HL-60 (cell line): ENCODE measurements at regions not wholly inside any gene's neighbourhood (a gene's known extent, or its start where the extent isn't known, plus 50 kb on each side); places are given as distances from the start of the nearest gene placed in this dataset.

Experiments
- DNase-seq, 2 experiments: peaks; one replicate each; pipeline ENCODE4 v3.0.0-alpha.2; 2010 to 2020; ENCODE audit warnings: low read depth in 1 of 2, low spot score in 1 of 2
- H3K27ac ChIP-seq: fragments of 250-450 bp; sonication (Bioruptor Pico); replicated peaks from 2 replicates; pipeline ENCODE4 v1.5.1; 2020; ENCODE audit warnings: mild to moderate bottlenecking, moderate library complexity
- H3K27me3 ChIP-seq: fragments of 250-450 bp; sonication (Bioruptor Pico); 2 replicates; pipeline ENCODE4 v1.5.1; 2021; ENCODE audit warnings: mild to moderate bottlenecking, moderate library complexity; ENCODE audit not compliant: insufficient read depth, poor library complexity, severe bottlenecking
- H3K4me3 ChIP-seq: replicated peaks from 2 replicates; pipeline ENCODE4 v1.5.1; 2011; ENCODE audit warnings: mild to moderate bottlenecking, control low read depth, low read length; ENCODE audit not compliant: insufficient read depth
- GABPA ChIP-seq: IDR thresholded peaks from 2 replicates; pipeline ENCODE4 v1.6.1; 2012; ENCODE audit warnings: low read depth
- POLR2AphosphoS5 ChIP-seq: IDR thresholded peaks from 2 replicates; pipeline ENCODE4 v1.6.1; 2012; ENCODE audit warnings: low read depth
- SPI1 ChIP-seq: IDR thresholded peaks from 2 replicates; pipeline ENCODE4 v1.6.1; 2012; ENCODE audit warnings: low read depth, mild to moderate bottlenecking, borderline replicate concordance
- TF ChIP-seq, protein P1 (sequence below): IDR thresholded peaks from one replicate; pipeline ENCODE4 v1.5.1; 2011; ENCODE audit warnings: low read length, control low read depth, inconsistent platforms; ENCODE audit not compliant: insufficient read depth
- TF ChIP-seq, protein P2 (sequence below): IDR thresholded peaks from 2 replicates; pipeline ENCODE4 v1.6.1; 2012; ENCODE audit warnings: low read depth; ENCODE audit not compliant: insufficient replicate concordance

DNA sequence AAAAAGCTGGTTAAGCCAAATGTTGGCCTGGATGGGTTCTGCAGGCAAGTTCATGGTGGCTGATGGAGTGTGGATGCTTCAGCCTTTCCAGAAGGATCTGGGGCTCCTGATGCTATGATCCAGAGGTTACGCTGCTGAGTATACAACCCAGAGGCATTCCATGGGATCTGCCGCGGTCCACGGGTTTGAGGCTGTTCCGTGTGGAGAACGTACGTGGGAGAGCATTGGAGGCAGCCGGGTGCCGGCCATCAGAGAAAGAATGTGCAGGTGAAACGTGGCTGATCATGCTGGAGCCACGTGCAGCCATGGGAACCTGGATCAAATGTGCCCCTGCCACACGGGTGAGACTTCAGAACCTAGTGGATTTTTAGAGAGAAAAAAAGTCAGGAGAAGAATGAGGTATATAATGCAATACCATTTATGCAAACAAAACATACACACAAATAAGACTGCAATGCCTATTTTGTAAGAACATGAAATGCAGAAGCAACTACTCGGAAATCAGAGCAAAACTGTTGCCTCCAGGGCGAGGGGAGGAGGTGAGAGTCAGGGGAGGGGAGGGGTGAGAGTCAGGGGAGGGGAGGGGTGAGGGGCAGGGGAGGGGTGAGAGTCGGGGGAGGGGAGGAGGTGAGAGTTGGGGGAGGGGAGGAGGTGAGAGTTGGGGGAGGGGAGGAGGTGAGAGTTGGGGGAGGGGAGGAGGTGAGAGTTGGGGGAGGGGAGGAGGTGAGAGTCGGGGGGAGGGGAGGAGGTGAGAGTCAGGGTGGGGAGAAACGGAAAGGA lies 116.5 kb upstream of the C1orf174 start:
- TF ChIP-seq SPI1 (no peak), GABPA (no peak), POLR2AphosphoS5 (no peak)
- TF ChIP-seq, protein P1, sequence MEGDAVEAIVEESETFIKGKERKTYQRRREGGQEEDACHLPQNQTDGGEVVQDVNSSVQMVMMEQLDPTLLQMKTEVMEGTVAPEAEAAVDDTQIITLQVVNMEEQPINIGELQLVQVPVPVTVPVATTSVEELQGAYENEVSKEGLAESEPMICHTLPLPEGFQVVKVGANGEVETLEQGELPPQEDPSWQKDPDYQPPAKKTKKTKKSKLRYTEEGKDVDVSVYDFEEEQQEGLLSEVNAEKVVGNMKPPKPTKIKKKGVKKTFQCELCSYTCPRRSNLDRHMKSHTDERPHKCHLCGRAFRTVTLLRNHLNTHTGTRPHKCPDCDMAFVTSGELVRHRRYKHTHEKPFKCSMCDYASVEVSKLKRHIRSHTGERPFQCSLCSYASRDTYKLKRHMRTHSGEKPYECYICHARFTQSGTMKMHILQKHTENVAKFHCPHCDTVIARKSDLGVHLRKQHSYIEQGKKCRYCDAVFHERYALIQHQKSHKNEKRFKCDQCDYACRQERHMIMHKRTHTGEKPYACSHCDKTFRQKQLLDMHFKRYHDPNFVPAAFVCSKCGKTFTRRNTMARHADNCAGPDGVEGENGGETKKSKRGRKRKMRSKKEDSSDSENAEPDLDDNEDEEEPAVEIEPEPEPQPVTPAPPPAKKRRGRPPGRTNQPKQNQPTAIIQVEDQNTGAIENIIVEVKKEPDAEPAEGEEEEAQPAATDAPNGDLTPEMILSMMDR: no peak
- TF ChIP-seq, protein P2, sequence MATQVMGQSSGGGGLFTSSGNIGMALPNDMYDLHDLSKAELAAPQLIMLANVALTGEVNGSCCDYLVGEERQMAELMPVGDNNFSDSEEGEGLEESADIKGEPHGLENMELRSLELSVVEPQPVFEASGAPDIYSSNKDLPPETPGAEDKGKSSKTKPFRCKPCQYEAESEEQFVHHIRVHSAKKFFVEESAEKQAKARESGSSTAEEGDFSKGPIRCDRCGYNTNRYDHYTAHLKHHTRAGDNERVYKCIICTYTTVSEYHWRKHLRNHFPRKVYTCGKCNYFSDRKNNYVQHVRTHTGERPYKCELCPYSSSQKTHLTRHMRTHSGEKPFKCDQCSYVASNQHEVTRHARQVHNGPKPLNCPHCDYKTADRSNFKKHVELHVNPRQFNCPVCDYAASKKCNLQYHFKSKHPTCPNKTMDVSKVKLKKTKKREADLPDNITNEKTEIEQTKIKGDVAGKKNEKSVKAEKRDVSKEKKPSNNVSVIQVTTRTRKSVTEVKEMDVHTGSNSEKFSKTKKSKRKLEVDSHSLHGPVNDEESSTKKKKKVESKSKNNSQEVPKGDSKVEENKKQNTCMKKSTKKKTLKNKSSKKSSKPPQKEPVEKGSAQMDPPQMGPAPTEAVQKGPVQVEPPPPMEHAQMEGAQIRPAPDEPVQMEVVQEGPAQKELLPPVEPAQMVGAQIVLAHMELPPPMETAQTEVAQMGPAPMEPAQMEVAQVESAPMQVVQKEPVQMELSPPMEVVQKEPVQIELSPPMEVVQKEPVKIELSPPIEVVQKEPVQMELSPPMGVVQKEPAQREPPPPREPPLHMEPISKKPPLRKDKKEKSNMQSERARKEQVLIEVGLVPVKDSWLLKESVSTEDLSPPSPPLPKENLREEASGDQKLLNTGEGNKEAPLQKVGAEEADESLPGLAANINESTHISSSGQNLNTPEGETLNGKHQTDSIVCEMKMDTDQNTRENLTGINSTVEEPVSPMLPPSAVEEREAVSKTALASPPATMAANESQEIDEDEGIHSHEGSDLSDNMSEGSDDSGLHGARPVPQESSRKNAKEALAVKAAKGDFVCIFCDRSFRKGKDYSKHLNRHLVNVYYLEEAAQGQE: no peak
- no peak for DNase-seq
- no peaks in the 10 kb centered on the region for H3K27me3 ChIP-seq
- no peak overlapping the region for H3K4me3 ChIP-seq
- H3K27ac ChIP-seq: no peak overlapping the region

DNA sequence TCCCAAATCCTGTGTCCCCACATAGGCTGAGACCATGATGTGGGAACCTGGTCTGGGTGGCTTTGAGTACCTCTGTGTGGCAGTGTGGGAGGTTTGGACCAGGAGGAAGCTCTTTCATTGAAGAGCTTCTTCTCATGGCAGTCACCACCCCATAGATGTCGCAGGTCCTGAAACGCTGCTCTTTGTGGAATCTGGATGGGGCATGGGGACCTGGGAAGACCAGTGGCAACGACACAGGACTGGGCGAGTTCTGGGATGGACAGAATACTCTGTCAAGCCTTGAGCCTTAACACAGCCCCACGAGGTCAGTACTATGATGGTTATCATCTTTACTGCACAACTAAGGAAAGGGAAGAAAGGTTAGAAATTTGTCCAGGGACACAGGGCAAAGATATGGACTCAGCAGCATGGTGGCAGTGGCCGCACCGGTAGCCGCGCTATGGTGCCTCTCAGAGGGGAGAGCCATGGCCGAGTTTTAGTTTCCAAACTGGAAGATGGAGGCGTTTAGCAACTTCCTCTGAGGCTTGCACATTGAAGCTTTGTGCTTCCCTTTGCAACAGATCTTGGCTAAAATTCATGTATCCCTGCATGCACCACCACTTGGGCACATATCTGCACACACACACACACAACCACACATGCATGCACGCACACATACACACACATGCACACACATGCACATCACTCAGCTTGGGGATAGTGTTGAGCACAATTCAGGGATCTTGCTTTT lies 117.7 kb upstream of the C1orf174 start:
- DNase-seq: no peak
- no peak overlapping the region for H3K27ac ChIP-seq
- H3K27me3 ChIP-seq: no peaks in the 10 kb centered on the region
- H3K4me3 ChIP-seq: no peak overlapping the region
- TF ChIP-seq GABPA (no peak), SPI1 (no peak), POLR2AphosphoS5 (no peak)
- TF ChIP-seq, protein P2: no peak
- TF ChIP-seq, protein P1: no peak

DNA sequence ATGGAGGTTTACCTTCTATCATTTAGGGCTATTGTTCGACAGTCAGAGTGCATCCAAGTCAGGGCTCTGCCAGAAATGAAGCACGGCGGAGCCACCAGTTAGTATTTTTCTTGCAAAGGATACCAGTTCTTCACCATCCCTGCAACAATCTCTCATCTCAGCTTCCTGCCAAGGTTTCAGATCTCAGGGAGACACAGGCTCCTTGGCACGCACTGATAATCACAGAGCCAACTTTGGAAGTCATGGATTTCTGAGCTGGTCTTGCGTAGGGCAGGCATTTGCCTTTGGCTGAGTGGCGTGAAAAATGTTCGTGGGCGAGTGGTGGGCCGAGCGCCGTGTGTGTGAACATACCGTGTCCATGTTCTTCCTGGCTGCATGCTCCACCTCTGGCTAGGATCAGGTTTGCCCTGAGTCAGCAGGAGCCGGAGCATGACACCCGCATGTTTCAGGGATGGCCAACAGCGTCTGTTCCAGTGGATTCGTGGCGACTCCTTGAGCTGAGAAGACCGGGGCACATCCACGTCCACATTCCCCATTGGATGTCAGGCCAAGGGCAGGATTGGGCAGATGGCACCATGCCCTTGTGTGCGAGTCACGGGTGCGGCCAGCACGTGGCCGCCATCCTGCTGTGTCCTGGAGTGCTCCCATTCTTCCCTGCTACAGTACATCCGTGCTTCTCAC lies 118.5 kb upstream of the C1orf174 start:
- no peaks in the 10 kb centered on the region for H3K27me3 ChIP-seq

More for the DNA sequence above, 118.5 kb upstream of the C1orf174 start:
- no peak overlapping the region for H3K27ac ChIP-seq
- no peak for DNase-seq
- TF ChIP-seq, protein P2: no peak
- TF ChIP-seq POLR2AphosphoS5 (no peak), SPI1 (no peak), GABPA (no peak)
- TF ChIP-seq, protein P1: no peak
- H3K4me3 ChIP-seq: no peak overlapping the region
